Astrocyte (in vitro differentiated cells and primary cell): ENCODE measurements at regions not wholly inside any gene's neighbourhood (a gene's known extent, or its start where the extent isn't known, plus 50 kb on each side); places are given as distances from the start of the nearest gene placed in this dataset.

ENCODE experiments used
- DNase-seq: peaks from one replicate; pipeline ENCODE4 v3.0.0-alpha.2; 2010; ENCODE audit warnings: low read depth
- FAIRE-seq: peaks from 2 replicates; lab custom pipeline; 2011; peaks lifted over from hg19 to GRCh38; lab: Jason Lieb, UNC
- H2AFZ ChIP-seq: 2 replicates; pipeline ENCODE4 v1.6.0; 2012; ENCODE audit warnings: low read depth, low read length, inconsistent platforms
- H3K27ac ChIP-seq: 2 replicates; pipeline ENCODE4 v1.5.1; 2011; ENCODE audit warnings: low read depth, low read length, inconsistent platforms
- H3K27me3 ChIP-seq: 2 replicates; pipeline ENCODE4 v1.6.0; 2011; ENCODE audit warnings: low read length, inconsistent platforms; ENCODE audit not compliant: insufficient read depth
- H3K36me3 ChIP-seq: 2 replicates; pipeline ENCODE4 v1.5.1; 2011; ENCODE audit warnings: low read length, inconsistent platforms; ENCODE audit not compliant: insufficient read depth
- H3K4me1 ChIP-seq: 2 replicates; pipeline ENCODE4 v1.5.1; 2011; ENCODE audit warnings: low read length, inconsistent platforms; ENCODE audit not compliant: insufficient read depth
- H3K4me2 ChIP-seq: 2 replicates; pipeline ENCODE4 v1.6.0; 2012; ENCODE audit warnings: low read length, inconsistent platforms
- H3K4me3 ChIP-seq: 2 replicates; pipeline ENCODE4 v1.5.1; 2011; ENCODE audit warnings: low read depth, mild to moderate bottlenecking, low read length, inconsistent platforms; ENCODE audit not compliant: insufficient read depth
- H3K79me2 ChIP-seq: 2 replicates; pipeline ENCODE4 v1.6.0; 2012; ENCODE audit warnings: mild to moderate bottlenecking, low read length, inconsistent platforms; ENCODE audit not compliant: insufficient read depth
- H3K9ac ChIP-seq: 2 replicates; pipeline ENCODE4 v1.6.0; 2012; ENCODE audit warnings: mild to moderate bottlenecking, low read length, inconsistent platforms
- H3K9me3 ChIP-seq: 2 replicates; pipeline ENCODE4 v1.5.1; 2012; ENCODE audit warnings: low read depth, mild to moderate bottlenecking, low read length, inconsistent platforms; ENCODE audit not compliant: insufficient read depth
- H4K20me1 ChIP-seq: 2 replicates; pipeline ENCODE4 v1.6.0; 2012; ENCODE audit warnings: low read length, inconsistent platforms; ENCODE audit not compliant: insufficient read depth
- H3K27ac Mint-ChIP-seq: one replicate; pipeline ENCODE4 v1.8.0; 2021; ENCODE audit warnings: mild to moderate bottlenecking, mixed read lengths; ENCODE audit not compliant: unreplicated experiment
- H3K27me3 Mint-ChIP-seq: one replicate; pipeline ENCODE4 v1.8.0; 2021; ENCODE audit warnings: low read depth, mixed read lengths; ENCODE audit not compliant: unreplicated experiment
- H3K36me3 Mint-ChIP-seq: one replicate; pipeline ENCODE4 v1.8.0; 2021; ENCODE audit warnings: low read depth, mixed read lengths; ENCODE audit not compliant: unreplicated experiment
- H3K4me1 Mint-ChIP-seq: one replicate; pipeline ENCODE4 v1.8.0; 2021; ENCODE audit warnings: low read depth, mixed read lengths; ENCODE audit not compliant: unreplicated experiment
- H3K4me3 Mint-ChIP-seq: one replicate; pipeline ENCODE4 v1.8.0; 2021; ENCODE audit warnings: mild to moderate bottlenecking, moderate library complexity, mixed read lengths; ENCODE audit not compliant: unreplicated experiment
- H3K9me3 Mint-ChIP-seq: one replicate; pipeline ENCODE4 v1.8.0; 2021; ENCODE audit warnings: mild to moderate bottlenecking, mixed read lengths; ENCODE audit not compliant: unreplicated experiment
- EZH2 ChIP-seq: IDR thresholded peaks from 2 replicates; pipeline ENCODE4 v1.6.1; 2012; ENCODE audit warnings: mild to moderate bottlenecking, low read length, inconsistent platforms; ENCODE audit not compliant: insufficient read depth
- TF ChIP-seq, protein P1 (sequence below): IDR thresholded peaks from 2 replicates; pipeline ENCODE4 v1.5.1; 2011; ENCODE audit warnings: low read depth, mild to moderate bottlenecking, inconsistent platforms, low read length, moderate library complexity; ENCODE audit not compliant: insufficient read depth

DNA sequence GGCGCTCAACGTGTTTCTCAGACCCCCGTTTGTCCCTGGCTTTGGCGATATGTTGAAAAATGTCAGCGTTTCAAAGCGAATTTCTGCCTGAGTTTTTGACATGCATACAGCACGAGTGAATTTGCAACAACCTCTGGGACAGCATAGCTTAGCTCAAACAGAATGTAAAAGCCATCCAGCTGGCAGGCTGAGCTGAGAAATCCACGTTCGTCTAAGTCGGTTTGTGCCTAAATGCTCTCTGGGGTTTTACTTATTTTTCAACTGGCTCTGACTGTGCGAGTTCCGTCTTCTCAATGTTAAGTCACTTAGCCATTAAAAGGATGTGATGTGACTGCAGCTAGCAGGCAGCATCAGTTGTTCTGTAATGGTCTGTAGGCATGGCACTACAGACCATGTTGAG, 243.5 kb upstream of the SLCO3A1 start:
- H3K27me3 ChIP-seq, result no peaks in the 10 kb centered on the region
- H2AFZ ChIP-seq, result no peak overlapping the region
- H4K20me1 ChIP-seq, result no peaks in the 10 kb centered on the region
- Mint-ChIP-seq H3K9me3 (peaks cover 5% of the 10 kb centered on the region), H3K4me1 (no peaks in the 10 kb centered on the region), H3K4me3 (no peak overlapping the region), H3K27ac (no peak overlapping the region), H3K27me3 (no peaks in the 10 kb centered on the region), H3K36me3 (no peaks in the 10 kb centered on the region)
- no peak overlapping the region for H3K27ac ChIP-seq
- H3K4me1 ChIP-seq, result no peaks in the 10 kb centered on the region
- no peaks in the 10 kb centered on the region for H3K36me3 ChIP-seq
- FAIRE-seq (no peak), DNase-seq (no peak)
- H3K9ac ChIP-seq, result no peak overlapping the region
- no peaks in the 10 kb centered on the region for H3K9me3 ChIP-seq
- no peak for TF ChIP-seq EZH2
- TF ChIP-seq, protein P1, sequence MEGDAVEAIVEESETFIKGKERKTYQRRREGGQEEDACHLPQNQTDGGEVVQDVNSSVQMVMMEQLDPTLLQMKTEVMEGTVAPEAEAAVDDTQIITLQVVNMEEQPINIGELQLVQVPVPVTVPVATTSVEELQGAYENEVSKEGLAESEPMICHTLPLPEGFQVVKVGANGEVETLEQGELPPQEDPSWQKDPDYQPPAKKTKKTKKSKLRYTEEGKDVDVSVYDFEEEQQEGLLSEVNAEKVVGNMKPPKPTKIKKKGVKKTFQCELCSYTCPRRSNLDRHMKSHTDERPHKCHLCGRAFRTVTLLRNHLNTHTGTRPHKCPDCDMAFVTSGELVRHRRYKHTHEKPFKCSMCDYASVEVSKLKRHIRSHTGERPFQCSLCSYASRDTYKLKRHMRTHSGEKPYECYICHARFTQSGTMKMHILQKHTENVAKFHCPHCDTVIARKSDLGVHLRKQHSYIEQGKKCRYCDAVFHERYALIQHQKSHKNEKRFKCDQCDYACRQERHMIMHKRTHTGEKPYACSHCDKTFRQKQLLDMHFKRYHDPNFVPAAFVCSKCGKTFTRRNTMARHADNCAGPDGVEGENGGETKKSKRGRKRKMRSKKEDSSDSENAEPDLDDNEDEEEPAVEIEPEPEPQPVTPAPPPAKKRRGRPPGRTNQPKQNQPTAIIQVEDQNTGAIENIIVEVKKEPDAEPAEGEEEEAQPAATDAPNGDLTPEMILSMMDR, result no peak
- H3K79me2 ChIP-seq, result no peaks in the 10 kb centered on the region
- H3K4me3 ChIP-seq, result no peak overlapping the region
- H3K4me2 ChIP-seq, result no peak overlapping the region

DNA sequence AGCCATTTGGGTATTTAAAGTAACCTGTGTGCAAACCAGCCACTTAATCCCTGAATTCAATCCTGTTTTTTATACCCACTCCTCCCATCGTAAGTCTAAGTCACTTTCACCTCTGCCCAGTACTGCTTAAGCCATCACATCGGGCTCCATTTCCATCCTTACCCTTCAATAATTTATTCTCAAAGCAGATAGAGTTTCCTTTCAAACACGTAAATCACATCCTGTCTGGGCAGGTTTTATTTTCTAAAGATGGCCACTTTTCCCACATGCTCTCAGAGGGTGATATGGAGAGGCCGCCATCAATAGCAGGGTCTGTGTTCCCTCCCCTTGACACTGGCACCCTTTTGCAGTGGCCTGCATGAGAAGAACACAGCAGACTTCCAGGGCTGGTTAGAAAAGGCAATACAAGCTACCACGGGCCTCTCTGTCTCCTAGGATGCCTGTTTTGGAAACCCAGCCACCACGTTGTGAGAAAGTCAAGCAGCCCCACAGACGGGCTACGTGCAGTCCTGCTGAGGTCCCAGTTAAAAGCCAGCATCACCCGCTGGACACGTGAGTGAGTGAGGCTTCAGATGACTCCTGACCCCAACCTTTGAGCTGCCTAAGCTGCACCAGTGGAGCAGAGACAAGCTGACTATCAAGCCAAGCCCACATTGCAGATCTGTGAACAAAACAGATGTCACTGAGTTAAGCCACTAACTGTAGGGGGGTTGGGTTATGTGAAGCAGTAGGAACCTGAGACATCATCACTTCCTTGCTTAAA, 241.8 kb upstream of the SLCO3A1 start:
- DNase-seq (no peak), FAIRE-seq (no peak)
- Mint-ChIP-seq H3K9me3 (peaks cover 5% of the 10 kb centered on the region), H3K36me3 (no peaks in the 10 kb centered on the region), H3K4me1 (no peaks in the 10 kb centered on the region), H3K27me3 (no peaks in the 10 kb centered on the region), H3K27ac (no peak overlapping the region), H3K4me3 (no peak overlapping the region)
- H3K36me3 ChIP-seq, result no peaks in the 10 kb centered on the region
- no peak overlapping the region for H3K9ac ChIP-seq
- no peaks in the 10 kb centered on the region for H3K27me3 ChIP-seq
- TF ChIP-seq EZH2, result no peak
- TF ChIP-seq, protein P1, result no peak
- H3K4me2 ChIP-seq, result no peak overlapping the region
- H3K27ac ChIP-seq, result no peak overlapping the region
- H3K4me3 ChIP-seq, result no peak overlapping the region
- H3K4me1 ChIP-seq, result no peaks in the 10 kb centered on the region
- H3K79me2 ChIP-seq, result no peaks in the 10 kb centered on the region
- H4K20me1 ChIP-seq, result no peaks in the 10 kb centered on the region
- no peaks in the 10 kb centered on the region for H3K9me3 ChIP-seq
- H2AFZ ChIP-seq, result no peak overlapping the region

DNA sequence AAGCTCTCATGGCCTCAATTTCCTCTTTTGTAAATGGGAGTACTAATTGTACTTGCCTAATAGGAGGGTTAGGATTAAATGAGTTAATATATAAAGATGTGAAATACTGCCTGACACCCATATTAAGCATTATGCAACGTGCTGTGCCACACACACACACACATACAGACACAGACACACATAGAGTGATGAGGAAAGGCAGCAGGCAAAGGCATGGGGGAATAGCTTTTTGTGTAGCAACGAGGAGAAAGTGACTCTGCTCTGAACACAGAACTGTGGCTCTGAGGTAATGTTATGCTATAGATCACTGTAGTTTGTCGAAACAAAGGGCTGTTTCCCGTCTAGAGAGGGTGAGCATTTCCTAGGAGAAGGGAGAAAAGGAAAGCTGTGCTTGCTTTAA, 233.3 kb upstream of the SLCO3A1 start:
- TF ChIP-seq EZH2, result no peak
- TF ChIP-seq, protein P1, result no peak
- Mint-ChIP-seq H3K4me1 (no peaks in the 10 kb centered on the region), H3K27ac (no peak overlapping the region), H3K9me3 (peaks cover 3% of the 10 kb centered on the region), H3K4me3 (no peak overlapping the region), H3K27me3 (peaks cover 11% of the 10 kb centered on the region), H3K36me3 (no peaks in the 10 kb centered on the region)
- Histone ChIP-seq H3K4me1 (no peaks in the 10 kb centered on the region), H3K9me3 (no peaks in the 10 kb centered on the region), H3K27ac (no peak overlapping the region), H3K36me3 (no peaks in the 10 kb centered on the region), H2AFZ (no peak overlapping the region), H4K20me1 (no peaks in the 10 kb centered on the region), H3K27me3 (no peaks in the 10 kb centered on the region), H3K9ac (no peak overlapping the region), H3K79me2 (no peaks in the 10 kb centered on the region), H3K4me3 (no peak overlapping the region), H3K4me2 (no peak overlapping the region)
- no peak for DNase-seq
- FAIRE-seq, result no peak
